CD4-positive, alpha-beta T cell (primary cell): ENCODE measurements at regions not wholly inside any gene's neighbourhood (a gene's known extent, or its start where the extent isn't known, plus 50 kb on each side); places are given as distances from the start of the nearest gene placed in this dataset.

Experiments used
- ATAC-seq: fragments of 200-7000 bp; cut with Tn5 transposase; one replicate; pipeline ENCODE4 v1.10.0; 2022; ENCODE audit warnings: mild to moderate bottlenecking; ENCODE audit not compliant: poor library complexity
- CTCF ChIA-PET: fragments of 350-600 bp; sonication (Branson Sonifier 250); formaldehyde crosslinking; loops from one replicate; lab custom pipeline; 2021; ENCODE audit warnings: antibody characterized with exemption, inconsistent platforms; lab: Charles Lee
- POLR2A ChIA-PET: fragments of 350-600 bp; sonication (Branson Sonifier 250); formaldehyde crosslinking; loops from one replicate; lab custom pipeline; 2021; ENCODE audit warnings: antibody characterized with exemption, inconsistent platforms; lab: Charles Lee
- DNase-seq, 14 experiments: peaks; one replicate each; pipeline ENCODE4 v3.0.0-alpha.2; 2013 to 2020; ENCODE audit warnings: mixed read lengths in 2 of 14
- H3K27ac ChIP-seq, 2 donors: one replicate each; pipeline versions ENCODE4 v1.5.1 to v1.7.0; 2013; ENCODE audit warnings: low read length in 2 of 2, low read depth in 1 of 2, mild to moderate bottlenecking in 1 of 2
- H3K27me3 ChIP-seq, 2 experiments: 1 replicate in 1 of 2; 2 replicates in 1 of 2; pipeline versions ENCODE4 v1.6.1 to v1.7.0; 2013; ENCODE audit warnings: low read length in 2 of 2, control low read depth in 1 of 2, mild to moderate bottlenecking in 1 of 2, moderate library complexity in 1 of 2; ENCODE audit not compliant: insufficient read depth in 2 of 2, control insufficient read depth in 1 of 2
- H3K36me3 ChIP-seq: one replicate; pipeline ENCODE4 v1.6.1; 2013; ENCODE audit warnings: low read length, control low read depth; ENCODE audit not compliant: insufficient read depth
- H3K4me1 ChIP-seq: one replicate; pipeline ENCODE4 v1.6.1; 2013; ENCODE audit warnings: low read length, control low read depth; ENCODE audit not compliant: insufficient read depth
- H3K4me3 ChIP-seq: one replicate; pipeline ENCODE4 v1.5.1; 2013; ENCODE audit warnings: mild to moderate bottlenecking, low read length, moderate library complexity
- H3K9me3 ChIP-seq, 2 experiments: 1 replicate in 1 of 2; 2 replicates in 1 of 2; pipeline versions ENCODE4 v1.6.1 to v1.7.0; 2013; ENCODE audit warnings: low read length in 2 of 2, mild to moderate bottlenecking in 2 of 2, control low read depth in 1 of 2, moderate library complexity in 1 of 2; ENCODE audit not compliant: control insufficient read depth in 1 of 2, insufficient read depth in 1 of 2
- H3K27ac Mint-ChIP-seq: one replicate; pipeline ENCODE4 v1.8.0; 2020; ENCODE audit warnings: mixed read lengths
- H3K27me3 Mint-ChIP-seq: one replicate; pipeline ENCODE4 v1.8.0; 2021; ENCODE audit warnings: mixed read lengths
- H3K36me3 Mint-ChIP-seq: one replicate; pipeline ENCODE4 v1.8.0; 2021; ENCODE audit warnings: low read depth, mixed read lengths
- H3K4me1 Mint-ChIP-seq: one replicate; pipeline ENCODE4 v1.8.0; 2021; ENCODE audit warnings: low read depth, mixed read lengths
- H3K4me3 Mint-ChIP-seq: one replicate; pipeline ENCODE4 v1.8.0; 2020; ENCODE audit warnings: mild to moderate bottlenecking, mixed read lengths
- H3K9me3 Mint-ChIP-seq: one replicate; pipeline ENCODE4 v1.8.0; 2020; ENCODE audit warnings: mixed read lengths
- CTCF ChIP-seq: fragments of 200-600 bp; IDR thresholded peaks from one replicate; pipeline ENCODE4 v1.8.0; 2022; ENCODE audit warnings: antibody characterized with exemption, mild to moderate bottlenecking
- intact Hi-C, 2 experiments: fragments of 100-400 bp; cut with DNase I in 1 of 2; cut with micrococcal nuclease in 1 of 2; formaldehyde crosslinking; loops; one replicate each; pipeline versions ENCODE4 v1.15.1 to v1.9.0; 2023 to 2025; cut with DNase I, micrococcal nuclease

- H3K4me3 Mint-ChIP-seq = no peak overlapping the region
- CTCF ChIA-PET = no interaction called here
Measured at GRCh38 chr3:115469649-115470048, 153.7 kb upstream of the GAP43 start.

GRCh38 chr3:115470254-115470653 is 153.1 kb upstream of the GAP43 start:
- no peaks in the 10 kb centered on the region for H3K4me1 Mint-ChIP-seq
- no peak for DNase-seq
- Histone ChIP-seq H3K27me3 (no peaks in the 10 kb centered on the region), H3K9me3 (no peaks in the 10 kb centered on the region), H3K36me3 (no peaks in the 10 kb centered on the region), H3K4me3 (no peak overlapping the region), H3K27ac (no peak overlapping the region), H3K4me1 (no peaks in the 10 kb centered on the region)
- CTCF ChIA-PET = no interaction called here
- ATAC-seq = no peak
- no peaks in the 10 kb centered on the region for H3K36me3 Mint-ChIP-seq
- TF ChIP-seq CTCF = no peak
- no peak overlapping the region for H3K27ac Mint-ChIP-seq
- no peak overlapping the region for H3K4me3 Mint-ChIP-seq
- H3K9me3 Mint-ChIP-seq = no peaks in the 10 kb centered on the region
- POLR2A ChIA-PET = no interaction called here
- intact Hi-C loops = no loop called here
- peaks cover 9% of the 10 kb centered on the region for H3K27me3 Mint-ChIP-seq

More at GRCh38 chr3:115469649-115470048, 153.7 kb upstream of the GAP43 start:
- Mint-ChIP-seq H3K27me3 (peaks cover 9% of the 10 kb centered on the region), H3K27ac (no peak overlapping the region), H3K4me1 (no peaks in the 10 kb centered on the region), H3K36me3 (no peaks in the 10 kb centered on the region), H3K9me3 (no peaks in the 10 kb centered on the region)
- Histone ChIP-seq H3K27ac (no peak overlapping the region), H3K27me3 (no peaks in the 10 kb centered on the region), H3K4me3 (no peak overlapping the region), H3K36me3 (no peaks in the 10 kb centered on the region), H3K4me1 (no peaks in the 10 kb centered on the region), H3K9me3 (no peaks in the 10 kb centered on the region)
- no peak for TF ChIP-seq CTCF
- DNase-seq (no peak), ATAC-seq (no peak)
- intact Hi-C loops = no loop called here
- POLR2A ChIA-PET = no interaction called here

GRCh38 chr3:115475178-115476041 is 147.9 kb upstream of the GAP43 start:
- intact Hi-C loops = no loop called here
- ChIA-PET CTCF (no interaction called here), POLR2A (no interaction called here)
- Histone ChIP-seq H3K4me3 (no peak overlapping the region), H3K27me3 (no peaks in the 10 kb centered on the region), H3K27ac (no peak overlapping the region), H3K4me1 (no peaks in the 10 kb centered on the region), H3K9me3 (no peaks in the 10 kb centered on the region), H3K36me3 (no peaks in the 10 kb centered on the region)
- ATAC-seq (no peak), DNase-seq (no peak)
- Mint-ChIP-seq H3K36me3 (no peaks in the 10 kb centered on the region), H3K27me3 (peaks cover 5% of the 10 kb centered on the region), H3K4me3 (no peak overlapping the region), H3K27ac (no peak overlapping the region), H3K4me1 (no peaks in the 10 kb centered on the region), H3K9me3 (no peaks in the 10 kb centered on the region)
- no peak for TF ChIP-seq CTCF
